Endothelial cell of umbilical vein (primary cell): ENCODE measurements at regions not wholly inside any gene's neighbourhood (a gene's known extent, or its start where the extent isn't known, plus 50 kb on each side); places are given as distances from the start of the nearest gene placed in this dataset.

Source experiments
- BruUV-seq: library from RNA; stranded (reverse); fragments of 400-500 nt; replicated peaks from 2 replicates; lab custom pipeline; 2021; lab: Mats Ljungman, UMichigan
- CTCF ChIA-PET: fragments of 300-600, 350-600 bp; sonication (Branson Sonifier 250); formaldehyde crosslinking; loops from one replicate; lab custom pipeline; 2021; ENCODE audit warnings: antibody characterized with exemption, inconsistent platforms; lab: Charles Lee
- POLR2A ChIA-PET: fragments of 300-600, 350-600 bp; sonication (Branson Sonifier 250); formaldehyde crosslinking; loops from one replicate; lab custom pipeline; 2021; ENCODE audit warnings: antibody characterized with exemption, inconsistent platforms; lab: Charles Lee
- DNase-seq: peaks from one replicate; pipeline ENCODE4 v3.0.0-alpha.2; 2011; ENCODE audit warnings: low read depth, low spot score
- FAIRE-seq: peaks from 2 replicates; lab custom pipeline; 2011; peaks lifted over from hg19 to GRCh38; lab: Jason Lieb, UNC
- H2AFZ ChIP-seq: 2 replicates; pipeline ENCODE4 v1.6.0; 2012; ENCODE audit warnings: low read depth, low read length, control low read depth, inconsistent platforms
- H3K27ac ChIP-seq: 2 replicates; pipeline ENCODE4 v1.5.1; 2011; ENCODE audit warnings: low read depth, mild to moderate bottlenecking, control low read depth, low read length, moderate library complexity; ENCODE audit not compliant: insufficient read depth
- H3K27me3 ChIP-seq, 2 experiments: 2 replicates each; pipeline versions ENCODE4 v1.6.0 to v1.6.1; 2011; ENCODE audit warnings: low read length in 2 of 2, mixed read lengths in 1 of 2; ENCODE audit not compliant: control insufficient read depth in 2 of 2, insufficient read depth in 2 of 2
- H3K36me3 ChIP-seq, 2 experiments: 2 replicates in 1 of 2; 3 replicates in 1 of 2; pipeline ENCODE4 v1.5.1; 2011; ENCODE audit warnings: low read length in 2 of 2, mild to moderate bottlenecking in 1 of 2, moderate library complexity in 1 of 2; ENCODE audit not compliant: control insufficient read depth in 2 of 2, insufficient read depth in 2 of 2; ENCODE audit errors: extremely low read depth in 1 of 2
- H3K4me1 ChIP-seq: 3 replicates; pipeline ENCODE4 v1.5.1; 2011; ENCODE audit warnings: mild to moderate bottlenecking, low read length; ENCODE audit not compliant: control insufficient read depth, insufficient read depth; ENCODE audit errors: extremely low read depth
- H3K4me2 ChIP-seq: 2 replicates; pipeline ENCODE4 v1.6.1; 2011; ENCODE audit warnings: low read length, control low read depth, mixed read lengths; ENCODE audit not compliant: insufficient read depth
- H3K4me3 ChIP-seq, 3 experiments: fragments of 200-600 bp in 1 of 3; sonication (generic), shearing (Covaris generic) in 1 of 3; replicated peaks in 1 of 3; 2 replicates each; pipeline ENCODE4 v1.5.1; 2011 to 2016; ENCODE audit warnings: control low read depth in 3 of 3, low read length in 3 of 3, mild to moderate bottlenecking in 2 of 3, inconsistent platforms in 1 of 3, low read depth in 1 of 3, moderate library complexity in 1 of 3; ENCODE audit not compliant: insufficient read depth in 1 of 3
- H3K79me2 ChIP-seq: 2 replicates; pipeline ENCODE4 v1.6.0; 2012; ENCODE audit warnings: low read length, inconsistent platforms; ENCODE audit not compliant: control insufficient read depth, insufficient read depth
- H3K9ac ChIP-seq: replicated peaks from 2 replicates; pipeline ENCODE3; 2011; ENCODE audit warnings: low read length, control low read depth; ENCODE audit not compliant: insufficient read depth; ENCODE audit errors: extremely low read depth
- H3K9me1 ChIP-seq: replicated peaks from 3 replicates; pipeline ENCODE4 v1.6.0; 2011; ENCODE audit warnings: mild to moderate bottlenecking, low read length; ENCODE audit not compliant: control insufficient read depth, insufficient read depth; ENCODE audit errors: extremely low read depth
- H3K9me3 ChIP-seq: replicated peaks from 2 replicates; pipeline ENCODE4 v1.5.1; 2012; ENCODE audit warnings: low read length, inconsistent platforms; ENCODE audit not compliant: control insufficient read depth, insufficient read depth
- H4K20me1 ChIP-seq: replicated peaks from 2 replicates; pipeline ENCODE3; 2011; ENCODE audit warnings: mild to moderate bottlenecking, low read length; ENCODE audit not compliant: control insufficient read depth, insufficient read depth; ENCODE audit errors: extremely low read depth
- CTCF ChIP-seq, 2 donors: IDR thresholded peaks; 1 replicate in 1 of 2; 2 replicates in 1 of 2; pipeline ENCODE4 v1.5.1; 2011; ENCODE audit warnings: low read length in 2 of 2, mild to moderate bottlenecking in 2 of 2, moderate library complexity in 2 of 2, control low read depth in 1 of 2, inconsistent platforms in 1 of 2, low read depth in 1 of 2; ENCODE audit not compliant: insufficient read depth in 1 of 2; ENCODE audit errors: extremely low read depth in 1 of 2
- EZH2 ChIP-seq: IDR thresholded peaks from 2 replicates; pipeline ENCODE4 v1.6.1; 2012; ENCODE audit warnings: borderline replicate concordance, low read depth, mild to moderate bottlenecking, moderate library complexity, low read length, inconsistent platforms; ENCODE audit not compliant: severe bottlenecking
- FOS ChIP-seq: IDR thresholded peaks from 2 replicates; pipeline ENCODE4 v1.6.1; 2011; ENCODE audit warnings: mild to moderate bottlenecking, low read length, moderate library complexity, borderline replicate concordance; ENCODE audit not compliant: insufficient read depth
- GATA2 ChIP-seq: IDR thresholded peaks from 2 replicates; pipeline ENCODE4 v1.7.0; 2011; ENCODE audit warnings: low read depth, mild to moderate bottlenecking, moderate library complexity, mixed read lengths, low read length; ENCODE audit not compliant: insufficient read length, insufficient read depth
- JUN ChIP-seq: IDR thresholded peaks from 2 replicates; pipeline ENCODE4 v1.6.1; 2011; ENCODE audit warnings: borderline replicate concordance, low read depth; ENCODE audit not compliant: insufficient read length, insufficient read depth
- MAX ChIP-seq: IDR thresholded peaks from 2 replicates; pipeline ENCODE4 v1.6.1; 2011; ENCODE audit not compliant: insufficient read depth, insufficient read length
- MYC ChIP-seq: IDR thresholded peaks from one replicate; pipeline ENCODE4 v1.6.1; 2011; ENCODE audit warnings: mild to moderate bottlenecking, low read depth, low read length
- POLR2A ChIP-seq: IDR thresholded peaks from 2 replicates; pipeline ENCODE4 v1.6.1; 2012; ENCODE audit warnings: low read depth, mild to moderate bottlenecking, control low read depth, low read length
- POLR2AphosphoS5 ChIP-seq: IDR thresholded peaks from 2 replicates; pipeline ENCODE4 v1.6.1; 2012; ENCODE audit warnings: low read depth, mild to moderate bottlenecking, control low read depth, low read length, moderate library complexity; ENCODE audit not compliant: insufficient read depth
- dilution Hi-C: fragments of 300-500 bp; cut with MboI; formaldehyde crosslinking; loops from one replicate; pipeline ENCODE4 v1.15.0; 2019; ENCODE audit warnings: low sequenced_read_pairs; ENCODE audit not compliant: extremely low pct_ligation_motif_present
- intact Hi-C: fragments of 100-400 bp; cut with micrococcal nuclease; formaldehyde crosslinking; loops from one replicate; pipeline ENCODE4 v1.10.0; 2022

GRCh38 chr10:64206409-64206808 lies 685.2 kb downstream of the REEP3 start:
- FAIRE-seq = no peak

More at GRCh38 chr10:64206409-64206808, 685.2 kb downstream of the REEP3 start:
- POLR2A ChIA-PET = no interaction called here
- no peak overlapping the region for H3K4me2 ChIP-seq
- no peaks in the 10 kb centered on the region for H3K36me3 ChIP-seq
- no peak overlapping the region for H3K9ac ChIP-seq
- H3K27ac ChIP-seq = no peak overlapping the region
- no peaks in the 10 kb centered on the region for H3K9me1 ChIP-seq
- no peaks in the 10 kb centered on the region for H3K27me3 ChIP-seq
- TF ChIP-seq MYC (no peak), CTCF (IDR thresholded peaks at IDR 0.05; ENCODE audit: extremely low read depth in 1 of 2, insufficient read depth in 1 of 2, low read depth in 1 of 2, low read length in 2 of 2) (no peak), EZH2 (no peak), FOS (no peak), GATA2 (no peak), JUN (no peak), POLR2AphosphoS5 (no peak), POLR2A (no peak), MAX (no peak)
- CTCF ChIA-PET = no interaction called here
- dilution Hi-C loops (no loop called here), intact Hi-C loops (no loop called here)
- H3K79me2 ChIP-seq = no peaks in the 10 kb centered on the region
- peaks cover 2% of the 10 kb centered on the region for H3K9me3 ChIP-seq
- no peak for DNase-seq
- H4K20me1 ChIP-seq = no peaks in the 10 kb centered on the region
- no peak overlapping the region for H3K4me3 ChIP-seq
- no TSS peak for BruUV-seq
- H2AFZ ChIP-seq = no peak overlapping the region
- H3K4me1 ChIP-seq = no peaks in the 10 kb centered on the region
